GM06990 (cell line): ENCODE measurements at regions not wholly inside any gene's neighbourhood (a gene's known extent, or its start where the extent isn't known, plus 50 kb on each side); places are given as distances from the start of the nearest gene placed in this dataset.

Source experiments
- DNase-seq: peaks from one replicate; pipeline ENCODE4 v3.0.0-alpha.2; 2011; ENCODE audit not compliant: insufficient read length; ENCODE audit errors: extremely low read depth
- H3K27me3 ChIP-seq: replicated peaks from 2 replicates; pipeline ENCODE4 v1.6.0; 2011; ENCODE audit warnings: low read length; ENCODE audit not compliant: control insufficient read depth, insufficient read depth
- H3K36me3 ChIP-seq: 2 replicates; pipeline ENCODE4 v1.5.1; 2011; ENCODE audit warnings: low read length; ENCODE audit not compliant: control insufficient read depth, insufficient read depth
- H3K4me3 ChIP-seq: replicated peaks from 2 replicates; pipeline ENCODE4 v1.5.1; 2011; ENCODE audit warnings: low read depth, mild to moderate bottlenecking, control low read depth, low read length
- TF ChIP-seq, protein P1 (sequence below): IDR thresholded peaks from 2 replicates; pipeline ENCODE4 v1.5.1; 2011; ENCODE audit warnings: low read length, control low read depth, mild to moderate bottlenecking, inconsistent platforms; ENCODE audit not compliant: insufficient read depth, poor library complexity, severe bottlenecking

DNA sequence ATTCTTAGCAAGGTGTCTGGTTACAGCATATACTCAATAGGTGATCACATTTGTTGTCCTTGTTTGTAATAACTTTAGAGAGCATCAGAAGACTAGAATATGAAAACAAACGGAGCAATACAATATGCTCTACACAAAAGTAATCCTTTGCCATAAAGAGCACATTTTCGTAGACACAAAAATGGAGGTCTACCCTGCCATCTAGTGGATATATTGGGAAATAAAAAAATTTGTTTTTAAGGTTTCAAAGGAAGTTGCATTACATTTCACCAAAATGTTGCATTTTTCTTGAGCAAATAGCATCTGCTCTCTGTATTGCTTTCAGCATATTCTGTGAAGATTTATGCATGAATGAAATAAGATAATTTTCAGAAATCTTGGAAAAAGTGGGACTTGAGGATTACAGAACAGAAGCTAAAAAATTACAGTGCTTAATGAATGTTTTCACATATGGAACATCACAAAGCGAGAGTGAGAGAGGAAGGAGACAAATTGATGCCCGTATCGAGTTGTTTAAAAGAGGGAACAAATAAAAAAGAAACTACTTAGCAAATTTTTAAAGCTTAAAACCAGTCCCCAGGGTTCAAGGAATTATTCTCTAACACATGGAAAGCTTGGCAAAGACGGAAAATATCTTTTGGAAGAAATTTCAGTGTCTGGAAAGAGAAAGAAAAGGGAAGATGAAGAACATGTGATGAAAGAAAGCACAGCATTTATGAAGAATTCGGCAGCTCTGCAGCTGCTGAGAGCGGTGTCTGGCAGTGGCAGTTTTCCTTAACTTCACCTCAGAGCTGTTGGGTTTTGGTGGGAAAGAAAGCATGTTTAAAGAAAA is 390.1 kb downstream of the ANKRD50 start:
- H3K27me3 ChIP-seq = no peaks in the 10 kb centered on the region
- no peak for DNase-seq
- TF ChIP-seq, protein P1, sequence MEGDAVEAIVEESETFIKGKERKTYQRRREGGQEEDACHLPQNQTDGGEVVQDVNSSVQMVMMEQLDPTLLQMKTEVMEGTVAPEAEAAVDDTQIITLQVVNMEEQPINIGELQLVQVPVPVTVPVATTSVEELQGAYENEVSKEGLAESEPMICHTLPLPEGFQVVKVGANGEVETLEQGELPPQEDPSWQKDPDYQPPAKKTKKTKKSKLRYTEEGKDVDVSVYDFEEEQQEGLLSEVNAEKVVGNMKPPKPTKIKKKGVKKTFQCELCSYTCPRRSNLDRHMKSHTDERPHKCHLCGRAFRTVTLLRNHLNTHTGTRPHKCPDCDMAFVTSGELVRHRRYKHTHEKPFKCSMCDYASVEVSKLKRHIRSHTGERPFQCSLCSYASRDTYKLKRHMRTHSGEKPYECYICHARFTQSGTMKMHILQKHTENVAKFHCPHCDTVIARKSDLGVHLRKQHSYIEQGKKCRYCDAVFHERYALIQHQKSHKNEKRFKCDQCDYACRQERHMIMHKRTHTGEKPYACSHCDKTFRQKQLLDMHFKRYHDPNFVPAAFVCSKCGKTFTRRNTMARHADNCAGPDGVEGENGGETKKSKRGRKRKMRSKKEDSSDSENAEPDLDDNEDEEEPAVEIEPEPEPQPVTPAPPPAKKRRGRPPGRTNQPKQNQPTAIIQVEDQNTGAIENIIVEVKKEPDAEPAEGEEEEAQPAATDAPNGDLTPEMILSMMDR = peak; percentile 47
- H3K4me3 ChIP-seq = no peak overlapping the region
- H3K36me3 ChIP-seq = no peaks in the 10 kb centered on the region

DNA sequence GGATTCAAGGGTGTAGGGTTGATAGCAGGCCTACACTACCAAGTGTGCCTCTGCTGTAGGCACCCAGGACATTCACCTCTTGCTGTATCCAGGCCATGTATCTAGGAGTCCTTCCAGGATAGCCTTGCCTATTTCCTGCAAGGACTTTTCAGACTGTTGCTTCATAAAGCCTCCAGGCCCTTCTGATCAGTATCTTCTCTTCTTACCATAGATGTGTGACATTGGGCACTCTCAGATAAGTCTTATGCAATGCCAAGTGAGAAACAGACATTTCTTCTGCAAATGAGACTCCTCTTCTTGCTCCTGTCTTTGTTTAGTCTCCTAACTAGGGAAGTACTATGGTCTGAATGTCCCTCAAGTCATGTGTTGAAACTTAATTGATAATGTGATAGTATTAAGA is 386.8 kb downstream of the ANKRD50 start:
- Histone ChIP-seq H3K27me3 (no peaks in the 10 kb centered on the region), H3K4me3 (no peak overlapping the region), H3K36me3 (no peaks in the 10 kb centered on the region)
- no peak for DNase-seq
- TF ChIP-seq, protein P1 = no peak

DNA sequence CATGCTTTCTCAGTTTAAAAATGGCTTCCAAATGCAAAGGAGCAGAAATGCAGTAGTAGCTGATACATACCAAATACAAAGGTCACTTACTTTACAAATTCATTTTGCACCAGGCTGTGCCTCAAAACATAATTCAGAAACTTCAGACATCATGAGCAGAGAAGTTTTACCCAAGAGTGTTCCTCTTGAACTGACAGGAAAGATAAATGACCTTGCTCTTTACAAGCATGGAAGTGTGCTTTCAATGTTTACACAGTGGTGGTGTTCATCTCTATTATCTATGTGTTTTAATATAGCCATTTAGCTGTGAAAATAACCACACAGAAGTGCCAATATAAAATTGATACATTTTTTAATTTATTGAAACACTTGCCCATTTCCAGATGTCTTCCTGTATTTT is 383.4 kb downstream of the ANKRD50 start:
- no peak overlapping the region for H3K4me3 ChIP-seq
- H3K27me3 ChIP-seq = no peaks in the 10 kb centered on the region
- H3K36me3 ChIP-seq = no peaks in the 10 kb centered on the region
- DNase-seq = no peak
- TF ChIP-seq, protein P1 = no peak

DNA sequence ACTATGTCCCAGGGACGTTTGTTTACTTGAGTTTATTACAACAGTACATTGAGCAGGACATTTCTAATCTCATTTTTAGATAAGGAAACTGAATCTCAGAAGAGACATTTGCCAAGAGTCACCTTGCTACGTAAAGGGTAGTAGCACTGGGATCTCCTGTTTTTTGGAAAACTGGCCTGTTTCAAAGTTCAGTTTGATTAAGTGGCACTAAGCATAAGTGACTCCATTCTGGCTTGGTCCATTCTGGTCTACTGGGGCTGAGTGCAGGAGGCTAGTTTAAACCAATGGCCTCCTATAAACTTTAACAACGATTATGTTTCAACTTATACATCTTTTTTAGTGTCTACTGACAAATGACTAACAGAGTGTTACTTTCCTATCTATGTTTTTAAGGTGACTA is 382.5 kb downstream of the ANKRD50 start:
- Histone ChIP-seq H3K36me3 (no peaks in the 10 kb centered on the region), H3K4me3 (no peak overlapping the region), H3K27me3 (no peaks in the 10 kb centered on the region)
- no peak for DNase-seq
- TF ChIP-seq, protein P1 = no peak

DNA sequence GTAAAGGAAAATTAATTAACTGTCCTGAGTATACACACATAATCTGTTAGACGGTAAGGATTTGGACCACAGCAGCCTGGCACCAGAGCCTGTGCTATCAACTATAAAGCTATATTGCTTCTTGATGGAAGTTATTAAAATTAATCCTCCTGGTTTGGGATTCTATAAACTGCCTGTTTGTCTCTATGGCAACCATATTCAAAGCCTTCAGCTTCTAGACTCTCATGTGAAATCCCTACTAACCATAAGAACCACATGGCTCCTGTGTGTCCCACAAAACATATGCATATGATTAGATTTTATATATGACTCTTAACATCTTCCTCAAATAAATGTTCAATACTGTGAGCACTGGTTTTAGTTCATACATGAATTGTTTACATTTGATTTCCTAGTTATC is 380.8 kb downstream of the ANKRD50 start:
- no peak for DNase-seq
- H3K36me3 ChIP-seq = no peaks in the 10 kb centered on the region
- H3K4me3 ChIP-seq = no peak overlapping the region
- H3K27me3 ChIP-seq = no peaks in the 10 kb centered on the region
- TF ChIP-seq, protein P1 = no peak
